ENCODE measurements at regions not wholly inside any gene's neighbourhood (a gene's known extent, or its start where the extent isn't known, plus 50 kb on each side); places are given as distances from the start of the nearest gene placed in this dataset.

- Histone ChIP-seq H3K4me3 (no peak overlapping the region), H3K27ac (no peak overlapping the region), H3K27me3 (no peaks in the 10 kb centered on the region), H3K9me3 (no peaks in the 10 kb centered on the region), H3K36me3 (no peaks in the 10 kb centered on the region), H3K4me1 (no peaks in the 10 kb centered on the region)
- no peak for ATAC-seq
- TF ChIP-seq CTCF (IDR thresholded peaks at IDR 0.05) = no peak
- intact Hi-C loops (cut with DNase I) = no loop called here
- no peak for DNase-seq
Measured at GRCh38 chr9:88060746-88061145, 77.5 kb downstream of the SPATA31C2 start.

GRCh38 chr9:88059469-88059868, 78.8 kb downstream of the SPATA31C2 start:
- Histone ChIP-seq H3K9me3 (no peaks in the 10 kb centered on the region), H3K27ac (no peak overlapping the region), H3K4me3 (no peak overlapping the region), H3K4me1 (no peaks in the 10 kb centered on the region), H3K27me3 (no peaks in the 10 kb centered on the region), H3K36me3 (no peaks in the 10 kb centered on the region)
- intact Hi-C loops (cut with DNase I) = no loop called here
- DNase-seq (no peak), ATAC-seq (no peak)
- no peak for TF ChIP-seq CTCF (IDR thresholded peaks at IDR 0.05)

- Histone ChIP-seq H3K36me3 (no peaks in the 10 kb centered on the region), H3K9me3 (no peaks in the 10 kb centered on the region), H3K4me1 (no peaks in the 10 kb centered on the region)
Measured at GRCh38 chr9:88056876-88057275, 81.4 kb downstream of the SPATA31C2 start.

GRCh38 chr9:88053856-88054501, 79.6 kb upstream of the CDK20 start:
- no peaks in the 10 kb centered on the region for H3K27me3 ChIP-seq
- H3K9me3 ChIP-seq = no peaks in the 10 kb centered on the region
- ATAC-seq = no peak
- H3K27ac ChIP-seq = no peak overlapping the region
- no peak overlapping the region for H3K4me3 ChIP-seq
- H3K36me3 ChIP-seq = no peaks in the 10 kb centered on the region
- no peak for DNase-seq
- no peaks in the 10 kb centered on the region for H3K4me1 ChIP-seq
- no peak for TF ChIP-seq CTCF (IDR thresholded peaks at IDR 0.05)
- intact Hi-C loops (cut with DNase I) = no loop called here

More at GRCh38 chr9:88056876-88057275, 81.4 kb downstream of the SPATA31C2 start:
- H3K27me3 ChIP-seq = no peaks in the 10 kb centered on the region
- no peak overlapping the region for H3K27ac ChIP-seq
- ATAC-seq (no peak), DNase-seq (no peak)
- TF ChIP-seq CTCF (IDR thresholded peaks at IDR 0.05) = no peak
- intact Hi-C loops (cut with DNase I) = no loop called here
- no peak overlapping the region for H3K4me3 ChIP-seq

GRCh38 chr9:88052321-88052965, 78.1 kb upstream of the CDK20 start:
- no peak for ATAC-seq
- Histone ChIP-seq H3K27me3 (no peaks in the 10 kb centered on the region), H3K4me3 (no peak overlapping the region), H3K9me3 (no peaks in the 10 kb centered on the region), H3K36me3 (no peaks in the 10 kb centered on the region), H3K4me1 (no peaks in the 10 kb centered on the region), H3K27ac (no peak overlapping the region)
- DNase-seq = peak in 1 of 4 donors; percentile 14
- no peak for TF ChIP-seq CTCF (IDR thresholded peaks at IDR 0.05)
- intact Hi-C loops (cut with DNase I) = no loop called here

Data from left lung (tissue), 4 donors.